Activated CD8-positive, alpha-beta T cell treated with anti-CD3 and anti-CD28 coated beads for 36 hours (primary cell): ENCODE measurements at regions not wholly inside any gene's neighbourhood (a gene's known extent, or its start where the extent isn't known, plus 50 kb on each side); places are given as distances from the start of the nearest gene placed in this dataset.

Source experiments
- ATAC-seq: fragments of 200-7000 bp; cut with Tn5 transposase; one replicate; pipeline ENCODE4 v1.10.0; 2021; ENCODE audit warnings: mild to moderate bottlenecking, moderate library complexity
- CTCF ChIA-PET: fragments of 350-600 bp; sonication (Branson Sonifier 250); formaldehyde crosslinking; loops from one replicate; lab custom pipeline; 2021; ENCODE audit warnings: antibody characterized with exemption; lab: Charles Lee
- POLR2A ChIA-PET: fragments of 350-600 bp; sonication (Branson Sonifier 250); formaldehyde crosslinking; loops from one replicate; lab custom pipeline; 2021; ENCODE audit warnings: antibody characterized with exemption; lab: Charles Lee
- DNase-seq: peaks from one replicate; pipeline ENCODE4 v3.0.0-alpha.2; 2020
- H3K27ac Mint-ChIP-seq: one replicate; pipeline ENCODE4 v1.8.0; 2021; ENCODE audit warnings: mild to moderate bottlenecking, mixed read lengths
- H3K27me3 Mint-ChIP-seq: one replicate; pipeline ENCODE4 v1.8.0; 2021; ENCODE audit warnings: mixed read lengths
- H3K36me3 Mint-ChIP-seq: one replicate; pipeline ENCODE4 v1.8.0; 2021; ENCODE audit warnings: low read depth, mixed read lengths
- H3K4me1 Mint-ChIP-seq: one replicate; pipeline ENCODE4 v1.8.0; 2021; ENCODE audit warnings: low read depth, mixed read lengths
- H3K4me3 Mint-ChIP-seq: one replicate; pipeline ENCODE4 v1.8.0; 2021; ENCODE audit warnings: mild to moderate bottlenecking, moderate library complexity, mixed read lengths
- H3K9me3 Mint-ChIP-seq: one replicate; pipeline ENCODE4 v1.8.0; 2021; ENCODE audit warnings: mixed read lengths
- CTCF ChIP-seq: fragments of 200-600 bp; IDR thresholded peaks from one replicate; pipeline ENCODE4 v1.8.0; 2022; ENCODE audit warnings: antibody characterized with exemption, mild to moderate bottlenecking
- intact Hi-C: fragments of 100-400 bp; cut with micrococcal nuclease; formaldehyde crosslinking; loops from one replicate; pipeline ENCODE4 v1.10.0; 2022

GRCh38 chr11:103744496-103745153 is 291.8 kb upstream of the DDI1 start:
- DNase-seq (no peak), ATAC-seq (no peak)
- no peak for TF ChIP-seq CTCF
- ChIA-PET CTCF (no interaction called here), POLR2A (no interaction called here)
- Mint-ChIP-seq H3K9me3 (peaks cover 10% of the 10 kb centered on the region), H3K27ac (no peak overlapping the region), H3K36me3 (no peaks in the 10 kb centered on the region), H3K27me3 (no peaks in the 10 kb centered on the region), H3K4me1 (peaks cover under 1% of the 10 kb centered on the region), H3K4me3 (no peak overlapping the region)
- intact Hi-C loops: no loop called here

- no peak for ATAC-seq
- ChIA-PET CTCF (no interaction called here), POLR2A (no interaction called here)
- intact Hi-C loops: no loop called here
- Mint-ChIP-seq H3K4me1 (no peaks in the 10 kb centered on the region), H3K27ac (no peak overlapping the region), H3K27me3 (no peaks in the 10 kb centered on the region), H3K4me3 (no peak overlapping the region), H3K36me3 (no peaks in the 10 kb centered on the region), H3K9me3 (peaks cover 10% of the 10 kb centered on the region)
- no peak for DNase-seq
- no peak for TF ChIP-seq CTCF
These were observed 287.3 kb upstream of the DDI1 start for GRCh38 chr11:103749158-103749557.

GRCh38 chr11:103768816-103769215 is 267.6 kb upstream of the DDI1 start:
- Mint-ChIP-seq H3K4me1 (no peaks in the 10 kb centered on the region), H3K27me3 (no peaks in the 10 kb centered on the region), H3K27ac (no peak overlapping the region), H3K4me3 (no peak overlapping the region), H3K9me3 (peaks cover 5% of the 10 kb centered on the region), H3K36me3 (no peaks in the 10 kb centered on the region)
- intact Hi-C loops: no loop called here
- no peak for DNase-seq
- TF ChIP-seq CTCF: no peak
- CTCF ChIA-PET: no interaction called here
- POLR2A ChIA-PET: no interaction called here
- no peak for ATAC-seq

GRCh38 chr11:103773059-103773458 is 263.4 kb upstream of the DDI1 start:
- intact Hi-C loops: no loop called here
- POLR2A ChIA-PET: no interaction called here

GRCh38 chr11:103773537-103773936 is 262.9 kb upstream of the DDI1 start:
- no peak for DNase-seq
- ChIA-PET CTCF (no interaction called here), POLR2A (no interaction called here)
- no peak overlapping the region for H3K27ac Mint-ChIP-seq
- no peak for TF ChIP-seq CTCF
- ATAC-seq: no peak
- H3K9me3 Mint-ChIP-seq: no peaks in the 10 kb centered on the region
- intact Hi-C loops: no loop called here
- H3K36me3 Mint-ChIP-seq: no peaks in the 10 kb centered on the region
- no peaks in the 10 kb centered on the region for H3K27me3 Mint-ChIP-seq
- H3K4me3 Mint-ChIP-seq: no peak overlapping the region
- H3K4me1 Mint-ChIP-seq: no peaks in the 10 kb centered on the region

More at GRCh38 chr11:103773059-103773458, 263.4 kb upstream of the DDI1 start:
- H3K4me1 Mint-ChIP-seq: no peaks in the 10 kb centered on the region
- H3K4me3 Mint-ChIP-seq: no peak overlapping the region
- no peak for TF ChIP-seq CTCF
- H3K27me3 Mint-ChIP-seq: no peaks in the 10 kb centered on the region
- H3K27ac Mint-ChIP-seq: no peak overlapping the region
- DNase-seq (no peak), ATAC-seq (no peak)
- no peaks in the 10 kb centered on the region for H3K9me3 Mint-ChIP-seq
- H3K36me3 Mint-ChIP-seq: no peaks in the 10 kb centered on the region
- CTCF ChIA-PET: no interaction called here
